ENCODE measurements at regions not wholly inside any gene's neighbourhood (a gene's known extent, or its start where the extent isn't known, plus 50 kb on each side); places are given as distances from the start of the nearest gene placed in this dataset.

GRCh38 chr20:58022711-58023110, 205.7 kb downstream of the ANKRD60 start:
- Mint-ChIP-seq H3K36me3 (no peaks in the 10 kb centered on the region), H3K4me3 (no peak overlapping the region), H3K4me1 (no peaks in the 10 kb centered on the region), H3K27ac (no peak overlapping the region), H3K27me3 (peaks cover 15 to 31% of the 10 kb centered on the region in 2 donors), H3K9me3 (no peaks in the 10 kb centered on the region)
- Histone ChIP-seq H3K27ac (ENCODE audit: low read length) (no peak overlapping the region), H3K36me3 (ENCODE audit: control insufficient read depth in 2 of 2, extremely low read depth in 1 of 2, insufficient read depth in 1 of 2, low read length in 1 of 2) (no peaks in the 10 kb centered on the region), H3K4me1 (ENCODE audit: control insufficient read depth in 1 of 2, extremely low read depth in 1 of 2, insufficient read depth in 2 of 2, low read length in 2 of 2) (peaks cover 0 to 7% of the 10 kb centered on the region in 2 experiments), H3K9me3 (no peaks in the 10 kb centered on the region), H3K4me3 (ENCODE audit: control insufficient read depth in 1 of 2, extremely low read depth in 1 of 2, low read length in 1 of 2) (no peak overlapping the region), H3K27me3 (replicated peaks in 1 of 2; ENCODE audit: control insufficient read depth in 2 of 2, extremely low read depth in 1 of 2, insufficient read depth in 2 of 2, low read length in 1 of 2) (peaks cover 0 to 38% of the 10 kb centered on the region in 2 experiments)
- POLR2A ChIA-PET: no interaction called here
- WGBS (ENCODE audit: insufficient coverage): 95% methylated on average over 2 of the region's 3 CpGs
- CTCF ChIA-PET: no interaction called here
- DNase-seq (no peak), ATAC-seq (replicated peaks in 1 of 4) (no peak)

GRCh38 chr20:58021481-58021880, 207.0 kb downstream of the ANKRD60 start:
- peaks cover 0 to 7% of the 10 kb centered on the region in 2 experiments for H3K4me1 ChIP-seq (ENCODE audit: control insufficient read depth in 1 of 2, extremely low read depth in 1 of 2, insufficient read depth in 2 of 2, low read length in 2 of 2)
- CTCF ChIA-PET: no interaction called here
- H3K36me3 ChIP-seq (ENCODE audit: control insufficient read depth in 2 of 2, extremely low read depth in 1 of 2, insufficient read depth in 1 of 2, low read length in 1 of 2): no peaks in the 10 kb centered on the region
- no peak overlapping the region for H3K4me3 ChIP-seq (ENCODE audit: control insufficient read depth in 1 of 2, extremely low read depth in 1 of 2, low read length in 1 of 2)
- Mint-ChIP-seq H3K4me1 (no peaks in the 10 kb centered on the region), H3K36me3 (no peaks in the 10 kb centered on the region), H3K4me3 (no peak overlapping the region), H3K9me3 (no peaks in the 10 kb centered on the region), H3K27ac (no peak overlapping the region), H3K27me3 (peaks cover 19 to 32% of the 10 kb centered on the region in 2 donors)
- WGBS (ENCODE audit: insufficient coverage): 83% methylated on average over 1 of the region's 7 CpGs
- peaks cover 0 to 42% of the 10 kb centered on the region in 2 experiments for H3K27me3 ChIP-seq (replicated peaks in 1 of 2; ENCODE audit: control insufficient read depth in 2 of 2, extremely low read depth in 1 of 2, insufficient read depth in 2 of 2, low read length in 1 of 2)
- no peak overlapping the region for H3K27ac ChIP-seq (ENCODE audit: low read length)
- no peak for DNase-seq
- POLR2A ChIA-PET: no interaction called here
- H3K9me3 ChIP-seq: no peaks in the 10 kb centered on the region
- no peak for ATAC-seq (replicated peaks in 1 of 4)

- ATAC-seq (replicated peaks in 1 of 4) (no peak), DNase-seq (no peak)
- Histone ChIP-seq H3K27ac (ENCODE audit: low read length) (no peak overlapping the region), H3K4me1 (ENCODE audit: control insufficient read depth in 1 of 2, extremely low read depth in 1 of 2, insufficient read depth in 2 of 2, low read length in 2 of 2) (peaks cover 0 to 7% of the 10 kb centered on the region in 2 experiments), H3K9me3 (no peaks in the 10 kb centered on the region), H3K36me3 (ENCODE audit: control insufficient read depth in 2 of 2, extremely low read depth in 1 of 2, insufficient read depth in 1 of 2, low read length in 1 of 2) (no peaks in the 10 kb centered on the region), H3K4me3 (ENCODE audit: control insufficient read depth in 1 of 2, extremely low read depth in 1 of 2, low read length in 1 of 2) (no peak overlapping the region), H3K27me3 (replicated peaks in 1 of 2; ENCODE audit: control insufficient read depth in 2 of 2, extremely low read depth in 1 of 2, insufficient read depth in 2 of 2, low read length in 1 of 2) (peaks cover 0 to 42% of the 10 kb centered on the region in 2 experiments)
- no peaks in the 10 kb centered on the region for H3K9me3 Mint-ChIP-seq
- WGBS (ENCODE audit: insufficient coverage): 51% methylated on average over 4 of the region's 10 CpGs
- H3K27ac Mint-ChIP-seq: no peak overlapping the region
- ChIA-PET CTCF (no interaction called here), POLR2A (interaction anchor here in 1 of 2 donors (0.5 kb wide), 1 partner anchor 13 kb away, joined by 3 read pairs; no protein-coding TSS in a partner anchor)
- no peaks in the 10 kb centered on the region for H3K36me3 Mint-ChIP-seq
- no peaks in the 10 kb centered on the region for H3K4me1 Mint-ChIP-seq
- H3K4me3 Mint-ChIP-seq: no peak overlapping the region
- peaks cover 19 to 32% of the 10 kb centered on the region in 2 donors for H3K27me3 Mint-ChIP-seq
These were observed 207.6 kb downstream of the ANKRD60 start for GRCh38 chr20:58020656-58021454.

GRCh38 chr20:58019850-58020625, 208.4 kb downstream of the ANKRD60 start:
- Histone ChIP-seq H3K9me3 (no peaks in the 10 kb centered on the region), H3K4me1 (ENCODE audit: control insufficient read depth in 1 of 2, extremely low read depth in 1 of 2, insufficient read depth in 2 of 2, low read length in 2 of 2) (peaks cover under 1 to 7% of the 10 kb centered on the region in 2 experiments), H3K36me3 (ENCODE audit: control insufficient read depth in 2 of 2, extremely low read depth in 1 of 2, insufficient read depth in 1 of 2, low read length in 1 of 2) (no peaks in the 10 kb centered on the region), H3K27ac (ENCODE audit: low read length) (no peak overlapping the region), H3K27me3 (replicated peaks in 1 of 2; ENCODE audit: control insufficient read depth in 2 of 2, extremely low read depth in 1 of 2, insufficient read depth in 2 of 2, low read length in 1 of 2) (peaks cover 0 to 42% of the 10 kb centered on the region in 2 experiments), H3K4me3 (ENCODE audit: control insufficient read depth in 1 of 2, extremely low read depth in 1 of 2, low read length in 1 of 2) (no peak overlapping the region)
- Mint-ChIP-seq H3K36me3 (no peaks in the 10 kb centered on the region), H3K4me3 (no peak overlapping the region), H3K27ac (no peak overlapping the region), H3K9me3 (no peaks in the 10 kb centered on the region), H3K4me1 (peaks cover under 1 to 2% (median 1%) of the 10 kb centered on the region in 3 donors), H3K27me3 (peaks cover 19 to 35% of the 10 kb centered on the region in 2 donors)
- DNase-seq (no peak), ATAC-seq (replicated peaks in 1 of 4) (no peak)
- CTCF ChIA-PET: no interaction called here
- WGBS (ENCODE audit: insufficient coverage): 69% methylated on average over 8 of the region's 8 CpGs
- POLR2A ChIA-PET: interaction anchor here in 1 of 2 donors (0.5 kb wide), 1 partner anchor 13 kb away, joined by 3 read pairs; no protein-coding TSS in a partner anchor

- peaks cover 7 to 8% of the 10 kb centered on the region in 2 experiments for H3K4me1 ChIP-seq (ENCODE audit: control insufficient read depth in 1 of 2, extremely low read depth in 1 of 2, insufficient read depth in 2 of 2, low read length in 2 of 2)
- no peak overlapping the region for H3K4me3 Mint-ChIP-seq
- H3K9me3 ChIP-seq: no peaks in the 10 kb centered on the region
- H3K27me3 ChIP-seq (replicated peaks in 1 of 2; ENCODE audit: control insufficient read depth in 2 of 2, extremely low read depth in 1 of 2, insufficient read depth in 2 of 2, low read length in 1 of 2): peaks cover 0 to 40% of the 10 kb centered on the region in 2 experiments
- no peak overlapping the region for H3K27ac Mint-ChIP-seq
- no peak for DNase-seq
- WGBS (ENCODE audit: insufficient coverage): 77% methylated on average over 19 of the region's 24 CpGs
- POLR2A ChIA-PET: no interaction called here
- no peak overlapping the region for H3K27ac ChIP-seq (ENCODE audit: low read length)
- no peaks in the 10 kb centered on the region for H3K9me3 Mint-ChIP-seq
- H3K27me3 Mint-ChIP-seq: peaks cover 15 to 29% of the 10 kb centered on the region in 2 donors
- CTCF ChIA-PET: no interaction called here
- peaks cover 8 to 10% (median 9%) of the 10 kb centered on the region in 3 donors for H3K4me1 Mint-ChIP-seq
- no peak overlapping the region for H3K4me3 ChIP-seq (ENCODE audit: control insufficient read depth in 1 of 2, extremely low read depth in 1 of 2, low read length in 1 of 2)
- ATAC-seq (replicated peaks in 1 of 4): no peak
- no peaks in the 10 kb centered on the region for H3K36me3 Mint-ChIP-seq
- H3K36me3 ChIP-seq (ENCODE audit: control insufficient read depth in 2 of 2, extremely low read depth in 1 of 2, insufficient read depth in 1 of 2, low read length in 1 of 2): no peaks in the 10 kb centered on the region
These were observed 209.2 kb downstream of the ANKRD60 start for GRCh38 chr20:58019027-58019849.

- Mint-ChIP-seq H3K27ac (no peak overlapping the region), H3K36me3 (no peaks in the 10 kb centered on the region), H3K27me3 (peaks cover 15 to 31% of the 10 kb centered on the region in 2 donors), H3K4me3 (no peak overlapping the region), H3K9me3 (no peaks in the 10 kb centered on the region), H3K4me1 (peaks cover 11 to 12% (median 12%) of the 10 kb centered on the region in 3 donors)
- H3K9me3 ChIP-seq: no peaks in the 10 kb centered on the region
- ChIA-PET POLR2A (no interaction called here), CTCF (no interaction called here)
- H3K27me3 ChIP-seq (replicated peaks in 1 of 2; ENCODE audit: control insufficient read depth in 2 of 2, extremely low read depth in 1 of 2, insufficient read depth in 2 of 2, low read length in 1 of 2): peaks cover 0 to 36% of the 10 kb centered on the region in 2 experiments
- WGBS (ENCODE audit: insufficient coverage): 68% methylated on average over 8 of the region's 8 CpGs
- no peak overlapping the region for H3K27ac ChIP-seq (ENCODE audit: low read length)
- no peaks in the 10 kb centered on the region for H3K36me3 ChIP-seq (ENCODE audit: control insufficient read depth in 2 of 2, extremely low read depth in 1 of 2, insufficient read depth in 1 of 2, low read length in 1 of 2)
- H3K4me1 ChIP-seq (ENCODE audit: control insufficient read depth in 1 of 2, extremely low read depth in 1 of 2, insufficient read depth in 2 of 2, low read length in 2 of 2): peaks cover 7 to 10% of the 10 kb centered on the region in 2 experiments
- DNase-seq (no peak), ATAC-seq (replicated peaks in 1 of 4) (no peak)
- H3K4me3 ChIP-seq (ENCODE audit: control insufficient read depth in 1 of 2, extremely low read depth in 1 of 2, low read length in 1 of 2): no peak overlapping the region
These were observed 209.9 kb downstream of the ANKRD60 start for GRCh38 chr20:58018590-58018989.

All from T-cell (primary cell).